GM21737 (cell line): ENCODE measurements at regions not wholly inside any gene's neighbourhood (a gene's known extent, or its start where the extent isn't known, plus 50 kb on each side); places are given as distances from the start of the nearest gene placed in this dataset.

Experiments used
- ATAC-seq: cut with Tn5 transposase; IDR thresholded peaks from one replicate; pipeline ENCODE4 v1.9.1; 2021; ENCODE audit warnings: mild to moderate bottlenecking, moderate library complexity; ENCODE audit not compliant: unreplicated experiment

DNA sequence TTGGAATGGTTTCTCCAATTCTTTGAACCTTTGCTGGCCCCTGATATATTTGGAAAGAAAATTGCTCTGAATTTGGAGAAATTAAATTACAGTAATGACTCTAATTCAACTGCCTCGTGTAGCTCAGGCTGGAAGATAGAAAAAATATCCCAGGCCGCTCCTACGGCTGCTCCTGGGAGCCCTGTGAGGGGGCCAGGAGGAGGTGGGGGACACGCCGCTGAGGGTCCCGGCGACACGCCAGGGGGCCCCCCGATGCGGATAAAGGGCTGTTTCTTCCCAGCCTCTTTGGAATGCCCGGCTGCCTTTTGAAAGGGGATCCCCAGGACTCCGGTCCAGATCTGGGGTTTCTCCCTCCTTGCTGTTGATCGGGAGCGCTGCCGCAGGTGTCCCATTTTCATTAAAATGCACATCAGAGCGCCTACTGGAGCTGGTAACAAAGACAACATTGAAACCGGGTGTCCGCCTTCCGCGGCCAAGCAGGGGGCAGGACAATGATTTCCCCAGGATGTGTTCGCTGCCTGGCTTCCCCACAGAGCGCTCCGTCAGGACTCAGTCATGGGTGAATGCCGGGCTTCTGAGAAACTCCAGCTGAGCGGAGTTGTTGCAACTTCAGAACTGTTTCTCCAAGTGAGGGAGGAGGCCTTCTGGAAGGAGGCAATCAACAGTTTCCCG lies 200.1 kb upstream of the KBTBD8 start:
- ATAC-seq, result no peak

GRCh38 chr3:66800941-66801545 lies 197.1 kb upstream of the KBTBD8 start:
- ATAC-seq, result no peak

- no peak for ATAC-seq
Measured at GRCh38 chr3:66803206-66803605, 194.9 kb upstream of the KBTBD8 start.

- no peak for ATAC-seq
Measured at GRCh38 chr3:66803721-66804695, 194.1 kb upstream of the KBTBD8 start.

- no peak for ATAC-seq
Measured at GRCh38 chr3:66808891-66809594, 189.1 kb upstream of the KBTBD8 start.

DNA sequence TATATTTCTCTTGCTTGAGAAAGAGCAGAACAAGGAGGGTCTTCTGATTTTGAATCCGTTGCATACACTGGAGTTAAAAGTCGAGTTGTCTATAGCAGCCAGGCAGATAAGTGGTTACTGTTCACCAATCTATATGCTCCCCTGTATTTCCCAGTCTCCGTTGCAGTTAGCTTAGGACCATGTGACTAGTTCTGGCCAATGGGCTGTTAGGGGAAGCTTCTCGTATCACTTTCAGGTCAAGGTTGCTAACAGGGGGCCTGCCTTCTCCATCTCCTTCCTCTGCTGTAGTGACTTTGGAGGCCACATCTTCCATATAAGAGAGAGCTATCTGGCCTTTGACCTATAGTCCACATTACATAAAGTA lies 188.5 kb upstream of the KBTBD8 start:
- ATAC-seq, result no peak

GRCh38 chr3:66812136-66812535 lies 186.0 kb upstream of the KBTBD8 start:
- no peak for ATAC-seq

DNA sequence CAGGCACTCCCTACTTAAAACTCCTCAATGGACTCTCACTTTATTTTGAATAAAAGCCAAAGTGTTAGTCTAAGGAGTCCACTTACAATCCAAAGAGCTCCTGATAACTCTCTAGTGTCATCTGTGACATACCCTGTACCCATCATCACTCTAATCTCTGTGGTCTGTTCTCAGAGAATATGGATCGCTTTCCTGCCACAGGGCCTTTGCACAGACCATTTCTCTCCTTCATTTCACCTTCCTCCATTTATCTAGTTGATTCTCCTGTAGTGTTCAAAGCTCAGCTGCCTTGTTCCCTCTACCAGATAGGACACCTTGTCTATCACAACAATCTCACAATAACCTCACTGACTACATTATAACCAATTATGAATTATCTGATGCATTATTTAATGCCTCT lies 185.4 kb upstream of the KBTBD8 start:
- no peak for ATAC-seq

DNA sequence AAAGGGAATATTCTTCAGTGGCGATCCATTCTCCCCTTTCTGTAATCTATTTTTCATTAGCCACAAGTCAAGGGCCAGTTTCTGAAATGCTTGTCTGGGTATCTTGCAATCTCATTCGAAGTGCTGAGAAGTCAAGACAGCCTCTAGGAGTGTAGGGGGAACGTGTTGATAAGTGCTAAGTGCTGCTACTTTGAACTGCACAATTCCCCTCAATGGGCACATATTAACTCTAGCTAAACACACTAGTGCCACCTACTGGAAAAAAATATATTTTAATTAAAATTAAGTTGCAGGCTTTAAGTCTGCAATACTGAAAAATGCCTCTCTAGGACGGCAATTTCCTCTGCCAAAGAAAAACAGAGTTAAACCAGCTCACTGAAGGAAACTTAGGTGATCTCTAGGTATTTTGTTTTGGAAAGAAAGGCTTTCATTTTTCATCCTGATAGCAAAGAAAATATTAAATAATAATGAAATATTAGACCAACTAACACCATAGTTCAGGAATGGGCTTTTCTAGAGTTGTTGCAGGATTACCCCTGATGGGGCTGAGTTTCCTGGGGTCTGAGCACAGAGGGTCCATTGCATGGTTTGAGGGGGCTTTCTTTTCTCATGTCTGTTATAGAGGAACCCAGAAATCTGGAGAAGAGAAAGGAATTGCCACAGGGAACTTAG lies 181.9 kb upstream of the KBTBD8 start:
- ATAC-seq, result peak; percentile 60

DNA sequence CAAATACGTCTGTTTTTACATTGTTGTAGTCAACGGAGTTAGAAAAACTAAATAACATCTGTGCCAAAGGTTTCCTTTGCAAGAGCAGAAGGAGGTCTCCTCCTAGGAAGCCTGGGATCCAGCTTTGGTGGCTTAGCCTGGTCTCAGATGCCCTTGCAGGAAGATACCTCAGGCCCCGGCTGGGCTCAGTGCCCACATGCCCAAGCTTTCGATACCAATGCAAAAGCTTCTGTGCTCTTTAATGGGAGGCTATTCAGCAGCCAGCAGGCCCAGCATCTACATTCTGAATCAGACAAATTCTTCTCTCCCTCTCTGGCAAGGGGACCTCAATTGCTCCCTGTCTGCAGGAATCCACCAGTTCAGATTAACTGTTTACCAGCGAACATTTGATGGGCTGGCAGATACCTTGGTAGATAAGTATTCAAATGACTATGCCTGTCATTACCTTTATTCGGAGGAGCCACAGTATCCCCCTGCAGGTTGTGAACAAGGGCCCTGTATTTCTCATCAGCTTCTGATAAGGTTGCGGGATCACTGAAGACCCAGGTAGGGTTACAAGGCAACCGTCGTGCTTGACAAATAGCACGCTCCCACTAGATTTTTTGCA lies 180.1 kb upstream of the KBTBD8 start:
- no peak for ATAC-seq

DNA sequence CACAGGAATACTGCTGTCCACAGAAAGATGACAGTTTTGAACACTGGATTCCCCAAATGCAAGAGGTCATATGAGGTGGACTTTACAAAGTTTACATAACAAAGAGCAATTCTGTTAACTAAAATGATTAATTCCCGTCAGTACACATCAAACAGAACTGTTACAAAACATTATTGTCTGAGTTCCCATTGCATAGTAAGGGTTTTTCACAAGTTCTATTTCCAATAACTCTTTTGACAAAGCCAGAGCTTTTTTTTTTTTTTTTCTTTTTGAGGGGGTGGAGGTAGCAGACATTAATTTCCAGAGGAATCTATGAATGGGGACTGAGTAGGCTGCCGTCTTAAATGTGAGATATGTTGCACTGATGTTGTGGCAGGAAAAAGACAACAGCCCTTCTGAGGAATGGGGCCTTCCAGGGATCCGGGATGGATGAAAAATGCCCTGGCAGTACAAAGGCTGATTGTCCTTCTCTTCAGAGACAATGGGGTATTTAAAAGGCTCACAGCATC lies 178.1 kb upstream of the KBTBD8 start:
- ATAC-seq, result no peak

- ATAC-seq, result peak; percentile 69
Measured at GRCh38 chr3:66822186-66823008, 175.7 kb upstream of the KBTBD8 start.

DNA sequence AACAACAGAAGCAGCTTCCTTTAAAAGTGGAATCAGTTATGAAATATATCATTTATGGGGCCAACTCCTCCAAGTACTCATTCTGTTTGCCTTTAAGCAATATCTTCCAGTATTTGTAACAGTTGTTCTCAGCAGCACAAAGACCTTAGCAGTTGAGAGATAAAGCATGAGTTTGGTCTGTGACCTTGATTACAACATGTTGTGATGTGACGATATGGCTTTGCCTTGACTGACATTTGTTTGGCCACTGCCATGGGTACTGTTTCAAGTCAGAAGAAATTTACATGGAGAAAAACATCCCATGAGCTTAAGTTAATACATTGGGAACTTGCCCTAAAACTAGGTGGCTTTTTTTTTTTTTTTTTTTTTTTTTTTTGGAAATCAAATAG lies 175.1 kb upstream of the KBTBD8 start:
- no peak for ATAC-seq

DNA sequence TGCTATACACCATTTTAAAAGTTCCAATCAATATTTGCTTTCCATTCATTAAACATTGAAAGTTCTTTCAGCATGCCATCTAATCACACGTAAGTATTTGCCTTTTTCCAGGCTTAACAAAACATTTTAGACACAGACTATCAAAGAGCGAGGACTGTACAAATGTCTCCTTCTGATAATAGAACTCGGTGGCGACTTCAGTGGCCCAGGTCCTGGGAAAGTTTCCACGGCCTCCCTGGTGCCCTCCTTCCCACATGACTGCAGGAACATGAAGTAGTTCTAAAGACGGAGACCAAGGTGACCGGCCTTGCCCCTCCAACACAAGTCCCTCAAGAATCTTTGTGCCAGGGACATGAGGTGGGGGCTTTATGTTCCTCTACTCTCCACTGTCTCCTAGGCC lies 174.6 kb upstream of the KBTBD8 start:
- ATAC-seq, result no peak

- ATAC-seq, result no peak
Measured at GRCh38 chr3:66825375-66825774, 172.7 kb upstream of the KBTBD8 start.

DNA sequence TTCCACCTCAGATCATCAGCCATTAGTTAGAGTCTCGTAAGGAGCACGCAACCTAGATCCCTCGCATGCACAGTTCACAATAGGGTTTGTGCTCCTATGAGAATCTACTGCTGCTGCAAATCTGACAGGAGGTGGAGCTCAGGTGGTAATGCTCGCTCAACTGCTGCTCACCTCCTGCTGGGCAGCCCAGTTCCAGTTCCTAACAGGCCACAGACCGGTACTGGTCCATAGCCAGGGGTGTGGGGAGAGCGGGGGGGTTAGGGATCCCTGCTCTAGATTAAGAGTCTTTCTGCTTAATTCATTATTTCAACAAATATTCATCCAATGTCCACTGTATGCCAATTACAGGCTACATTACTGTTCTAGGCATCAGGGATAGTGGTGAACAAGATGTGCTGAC lies 170.4 kb upstream of the KBTBD8 start:
- no peak for ATAC-seq

GRCh38 chr3:66828303-66828702 lies 169.8 kb upstream of the KBTBD8 start:
- ATAC-seq, result no peak

- ATAC-seq, result no peak
Measured at GRCh38 chr3:66830301-66830700, 167.8 kb upstream of the KBTBD8 start.

DNA sequence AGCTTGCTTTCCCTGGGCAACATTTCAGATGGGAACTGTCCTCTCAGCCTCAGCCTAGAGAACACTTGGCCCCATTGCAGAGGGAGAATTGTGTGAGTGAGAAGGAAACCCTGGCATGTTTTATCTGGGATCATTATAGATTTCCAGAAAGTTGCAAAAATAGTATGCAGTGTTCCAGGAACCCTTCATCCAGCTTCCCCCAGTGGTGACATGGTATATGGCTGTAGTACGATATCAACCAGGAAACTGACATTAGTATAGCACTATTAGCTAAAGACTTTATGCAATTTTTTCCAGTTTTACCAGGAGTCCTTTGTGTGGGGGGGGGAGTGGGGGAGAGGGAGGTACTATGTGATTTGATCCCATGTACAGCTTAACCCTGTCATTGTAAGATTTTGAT lies 166.2 kb upstream of the KBTBD8 start:
- ATAC-seq, result no peak
